ENCODE measurements at regions not wholly inside any gene's neighbourhood (a gene's known extent, or its start where the extent isn't known, plus 50 kb on each side); places are given as distances from the start of the nearest gene placed in this dataset.
"Not testable (repeated sequence)": the region's sequence is repeated elsewhere in the genome, so short reads cannot be mapped to it uniquely, and the experiment has no call there.

GRCh38 chr2:180705122-180705521 is 275.3 kb upstream of the UBE2E3 start:
- DNase-seq (ENCODE audit: extremely low read depth, low read depth, low spot score): no peak

- DNase-seq (ENCODE audit: extremely low read depth, low read depth, low spot score): no peak
Measured at GRCh38 chr2:180699657-180700361, 280.6 kb upstream of the UBE2E3 start.

- DNase-seq (ENCODE audit: extremely low read depth, low read depth, low spot score): no peak
Measured at GRCh38 chr2:180698668-180699067, 281.7 kb upstream of the UBE2E3 start.

DNA sequence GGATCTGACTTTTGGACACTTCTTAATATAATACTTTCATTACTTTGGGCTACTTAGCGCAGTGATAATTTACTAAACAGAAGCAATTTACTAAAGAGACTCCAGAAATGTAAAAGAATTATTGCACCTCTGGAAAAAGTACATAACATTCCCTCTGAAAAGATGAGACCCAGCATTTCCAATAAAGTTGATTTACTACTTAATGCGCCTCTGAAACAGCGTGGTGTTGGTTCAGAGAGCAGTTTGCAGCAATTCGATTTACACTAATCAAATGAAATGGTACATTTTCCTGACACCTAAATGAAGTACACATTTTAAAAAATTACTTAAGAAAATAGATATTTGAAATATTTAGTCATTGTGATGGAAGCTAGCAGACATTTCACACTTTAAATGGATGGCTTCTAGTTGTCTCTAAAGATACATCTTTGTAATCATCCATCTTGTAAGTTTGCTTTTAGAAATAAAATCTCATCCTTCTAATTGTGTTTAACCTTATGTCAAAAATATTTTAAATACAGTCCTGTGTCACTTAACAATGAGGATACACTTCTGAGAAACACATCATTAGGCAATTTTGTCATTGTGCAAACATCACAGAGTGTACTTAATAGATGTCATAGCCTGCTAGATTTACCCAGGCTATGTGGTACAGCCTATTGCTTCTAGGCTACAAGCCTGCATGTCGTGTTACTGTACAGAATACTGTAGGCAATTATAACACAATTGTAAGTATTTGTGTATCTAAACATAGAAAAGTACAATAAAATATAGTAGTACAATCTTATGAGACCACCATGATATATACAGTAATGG is 284.6 kb upstream of the UBE2E3 start:
- no peak for DNase-seq (ENCODE audit: extremely low read depth, low read depth, low spot score)

DNA sequence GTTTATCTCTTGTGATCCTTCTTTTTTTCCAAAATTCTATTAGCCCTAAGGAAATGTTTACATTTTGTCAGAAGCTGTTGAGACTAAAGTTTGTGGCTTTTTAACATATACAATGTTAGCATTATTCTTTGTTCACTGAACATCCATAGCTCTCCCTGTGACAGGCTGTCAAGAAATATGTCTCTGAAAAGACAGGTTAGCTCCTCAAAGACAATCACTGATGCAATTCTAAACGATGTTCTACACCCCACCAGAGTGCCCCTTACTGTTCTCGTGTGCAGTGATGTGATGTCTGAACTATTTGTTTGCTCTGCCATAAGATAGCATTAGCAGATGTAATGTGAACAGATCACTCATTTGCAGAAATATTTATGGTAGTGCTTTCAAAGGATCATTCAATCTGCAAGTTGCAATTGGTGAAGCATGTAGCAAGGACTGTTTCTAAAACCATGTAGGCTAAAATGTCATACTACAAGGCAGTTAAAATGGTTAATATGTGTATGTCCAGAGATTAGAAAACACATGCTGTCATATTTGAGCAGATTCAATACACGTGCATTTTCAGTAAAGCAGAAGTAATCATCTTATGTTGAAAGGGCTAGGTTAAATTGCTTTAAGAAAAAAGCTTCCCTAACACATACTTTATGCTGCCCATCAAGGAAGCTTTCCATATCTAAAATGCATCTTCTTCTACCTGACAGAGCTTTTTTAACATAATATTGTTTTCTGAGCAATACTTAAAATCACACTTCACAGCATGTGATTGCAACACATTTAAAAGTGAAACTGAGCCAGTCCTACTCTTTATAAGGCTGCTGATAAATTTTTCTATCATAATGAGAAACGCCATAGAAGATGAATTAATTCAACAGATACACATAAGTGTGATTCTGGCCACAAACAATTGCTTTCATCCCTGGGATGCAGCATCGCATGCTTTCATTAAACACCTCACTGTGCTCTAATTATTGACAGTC is 285.7 kb upstream of the UBE2E3 start:
- DNase-seq (ENCODE audit: extremely low read depth, low read depth, low spot score): no peak

GRCh38 chr2:180692322-180692721 is 288.1 kb upstream of the UBE2E3 start:
- DNase-seq (ENCODE audit: extremely low read depth, low read depth, low spot score): no peak

GRCh38 chr2:180691855-180692223 is 288.6 kb upstream of the UBE2E3 start:
- not testable (repeated sequence) for DNase-seq (ENCODE audit: extremely low read depth, low read depth, low spot score)

GRCh38 chr2:180691186-180691854 is 289.1 kb upstream of the UBE2E3 start:
- not testable (repeated sequence) for DNase-seq (ENCODE audit: extremely low read depth, low read depth, low spot score)

DNA sequence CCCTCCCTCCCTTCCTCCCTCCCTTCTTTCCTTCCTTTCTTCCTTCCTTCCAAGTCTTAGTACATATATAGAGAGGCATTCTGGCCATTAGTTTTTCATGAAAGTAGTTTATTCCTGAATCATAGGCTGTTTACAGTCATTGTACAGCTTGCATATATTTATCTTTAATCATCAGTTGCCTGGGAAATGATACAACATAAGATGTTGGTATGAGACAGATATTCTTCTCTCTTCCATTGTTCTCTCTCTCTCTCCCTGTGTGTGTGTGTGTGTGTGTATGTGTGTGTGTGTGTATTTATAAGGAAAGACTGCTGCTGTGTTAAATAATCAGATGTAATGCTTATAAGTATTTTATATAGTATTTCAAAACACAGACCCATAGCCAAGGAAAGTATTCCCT is 289.8 kb upstream of the UBE2E3 start:
- DNase-seq (ENCODE audit: extremely low read depth, low read depth, low spot score): no peak

DNA sequence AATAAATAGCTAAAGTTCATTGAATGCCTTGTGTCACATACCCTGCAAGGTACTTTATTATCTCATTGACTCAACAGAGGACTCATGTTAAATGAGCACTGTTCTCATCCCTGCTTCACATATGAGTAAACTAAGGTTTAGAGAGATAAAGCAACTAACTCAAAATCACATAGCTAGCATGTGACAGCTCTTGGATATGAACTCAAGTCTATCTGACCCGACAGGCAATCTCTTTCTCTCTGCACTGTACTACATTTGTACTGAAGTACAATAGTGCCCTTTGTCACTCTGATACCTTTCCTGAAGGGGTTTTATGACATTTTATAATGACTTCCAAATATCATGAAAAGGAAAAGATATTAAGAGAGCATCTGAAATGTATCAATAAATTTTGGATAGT is 297.5 kb upstream of the UBE2E3 start:
- no peak for DNase-seq (ENCODE audit: extremely low read depth, low read depth, low spot score)

- DNase-seq (ENCODE audit: extremely low read depth, low read depth, low spot score): no peak
Measured at GRCh38 chr2:180679693-180680092, 300.7 kb upstream of the UBE2E3 start.

DNA sequence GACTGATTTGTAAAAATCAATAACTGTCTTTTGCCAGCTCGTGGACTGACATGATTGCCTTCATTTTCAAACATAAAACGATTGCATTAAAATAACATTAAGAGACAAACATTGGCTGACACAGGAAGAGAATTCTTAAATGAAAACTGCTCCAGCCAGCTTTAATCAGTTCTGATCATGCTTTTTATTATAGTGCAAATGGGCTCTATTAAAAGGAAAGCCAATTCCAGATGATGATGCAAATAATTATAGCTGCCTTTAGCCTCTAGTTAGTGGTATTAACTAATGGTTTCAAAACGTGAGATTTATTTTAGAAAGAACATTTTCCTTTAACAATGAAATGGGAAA is 301.8 kb upstream of the UBE2E3 start:
- DNase-seq (ENCODE audit: extremely low read depth, low read depth, low spot score): no peak

GRCh38 chr2:180677930-180678624 is 302.3 kb upstream of the UBE2E3 start:
- no peak for DNase-seq (ENCODE audit: extremely low read depth, low read depth, low spot score)

DNA sequence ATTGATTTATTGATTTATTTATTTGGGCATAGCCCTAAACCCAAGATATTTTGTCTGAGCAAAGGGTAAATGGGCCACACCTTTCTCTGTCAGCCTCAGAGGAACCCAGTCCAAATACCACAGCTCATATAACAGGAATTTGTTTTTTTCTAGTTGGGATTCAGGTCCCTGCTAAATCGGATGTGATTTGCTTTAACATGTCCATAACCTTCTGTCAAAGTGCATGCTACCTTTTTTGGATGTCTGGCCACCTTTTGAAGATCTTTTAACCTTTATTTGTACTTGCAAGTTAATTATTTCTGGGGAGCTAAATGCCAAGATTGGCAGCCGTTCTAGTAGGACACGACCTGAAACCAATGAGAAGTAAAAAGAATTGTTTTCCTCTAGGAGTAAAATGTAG is 303.2 kb upstream of the UBE2E3 start:
- no peak for DNase-seq (ENCODE audit: extremely low read depth, low read depth, low spot score)

- DNase-seq (ENCODE audit: extremely low read depth, low read depth, low spot score): no peak
Measured at GRCh38 chr2:180676520-180677025, 303.8 kb upstream of the UBE2E3 start.

- DNase-seq (ENCODE audit: extremely low read depth, low read depth, low spot score): no peak
Measured at GRCh38 chr2:180675170-180675569, 305.2 kb upstream of the UBE2E3 start.

DNA sequence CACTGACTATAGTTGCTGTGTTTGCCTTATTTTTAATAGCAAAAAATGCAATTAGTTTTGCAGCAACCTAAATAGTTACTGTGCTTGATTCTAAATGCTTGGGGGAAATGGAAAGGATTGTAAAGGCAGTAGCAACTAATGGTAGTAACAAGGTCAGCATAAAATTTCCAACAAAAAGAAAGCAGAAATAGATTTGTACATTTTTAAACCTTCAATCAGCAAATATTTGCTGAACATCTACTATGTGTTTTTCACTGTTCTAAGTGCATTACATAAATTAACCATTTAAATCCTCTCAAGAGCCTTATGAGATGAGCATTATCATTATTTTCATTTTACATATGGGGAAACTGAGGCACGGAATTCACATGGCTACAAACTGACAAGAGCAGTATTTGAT is 308.0 kb upstream of the UBE2E3 start:
- DNase-seq (ENCODE audit: extremely low read depth, low read depth, low spot score): no peak

- DNase-seq (ENCODE audit: extremely low read depth, low read depth, low spot score): no peak
Measured at GRCh38 chr2:180670302-180671003, 310.0 kb upstream of the UBE2E3 start.

DNA sequence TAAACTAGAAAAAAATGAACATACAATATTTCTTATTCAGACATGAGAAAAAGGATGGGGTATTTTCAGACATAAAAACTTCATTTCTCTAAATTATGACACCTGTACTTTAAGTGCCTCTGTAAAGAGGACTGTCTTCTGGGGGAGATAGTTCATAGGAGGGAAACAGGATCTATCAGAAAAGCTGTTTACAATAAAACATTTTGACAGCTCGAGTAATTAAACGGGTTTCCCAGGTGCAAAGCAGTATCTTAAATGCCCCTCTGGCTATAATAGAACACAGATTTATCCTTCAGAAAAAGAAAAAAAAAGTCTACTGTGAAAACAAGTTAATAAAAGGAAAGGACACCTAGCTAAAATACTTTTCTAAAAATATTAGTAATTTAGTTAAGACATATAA is 311.4 kb upstream of the UBE2E3 start:
- DNase-seq (ENCODE audit: extremely low read depth, low read depth, low spot score): no peak
